HT1080 (cell line): ENCODE measurements at regions not wholly inside any gene's neighbourhood (a gene's known extent, or its start where the extent isn't known, plus 50 kb on each side); places are given as distances from the start of the nearest gene placed in this dataset.

Experiments used
- DNase-seq: peaks from one replicate; pipeline ENCODE4 v3.0.0-alpha.2; 2015; ENCODE audit warnings: low read depth

DNA sequence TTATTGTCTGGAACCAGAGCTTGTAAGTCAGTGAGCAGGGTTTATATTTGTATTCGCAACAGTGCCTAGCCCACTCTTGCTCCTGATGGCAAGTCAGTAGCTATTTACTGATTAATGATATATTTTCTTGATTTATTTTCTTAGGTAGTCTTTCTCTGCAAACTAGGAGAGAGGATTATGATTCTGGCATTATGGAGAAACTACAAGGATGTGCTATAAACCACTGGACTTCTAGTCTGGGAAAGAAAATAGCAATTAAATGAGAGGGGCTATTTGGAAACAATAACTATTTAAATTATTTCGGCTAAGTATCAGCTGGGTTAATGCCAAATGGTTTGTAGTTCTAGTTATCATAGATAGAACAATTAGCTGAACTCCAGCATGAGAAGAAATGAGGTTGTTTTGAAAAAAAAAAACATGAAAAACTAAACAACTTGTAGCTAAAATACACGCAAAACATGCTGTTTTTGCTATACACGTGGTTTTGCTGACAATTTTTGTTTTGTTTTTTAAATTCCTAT is 304.9 kb upstream of the TCF21 start:
- no peak for DNase-seq

DNA sequence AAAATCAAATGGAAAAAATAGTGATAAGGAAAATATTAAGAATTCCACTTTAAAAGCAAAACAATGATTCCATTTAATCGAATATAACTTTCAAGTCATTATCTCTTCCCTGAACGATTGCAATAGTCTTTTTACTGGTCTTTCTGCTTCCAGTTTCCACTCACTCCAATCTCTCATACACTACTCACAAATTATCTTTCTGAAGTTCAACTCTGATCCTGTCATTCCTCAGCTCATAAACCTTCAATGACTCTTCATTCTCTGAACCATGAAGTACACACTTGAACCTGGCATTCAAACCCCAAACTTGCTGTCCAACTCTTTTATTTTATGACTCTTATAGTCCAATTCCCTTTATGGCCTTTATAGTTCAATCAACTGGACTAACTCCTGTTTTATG is 304.1 kb upstream of the TCF21 start:
- DNase-seq: no peak

DNA sequence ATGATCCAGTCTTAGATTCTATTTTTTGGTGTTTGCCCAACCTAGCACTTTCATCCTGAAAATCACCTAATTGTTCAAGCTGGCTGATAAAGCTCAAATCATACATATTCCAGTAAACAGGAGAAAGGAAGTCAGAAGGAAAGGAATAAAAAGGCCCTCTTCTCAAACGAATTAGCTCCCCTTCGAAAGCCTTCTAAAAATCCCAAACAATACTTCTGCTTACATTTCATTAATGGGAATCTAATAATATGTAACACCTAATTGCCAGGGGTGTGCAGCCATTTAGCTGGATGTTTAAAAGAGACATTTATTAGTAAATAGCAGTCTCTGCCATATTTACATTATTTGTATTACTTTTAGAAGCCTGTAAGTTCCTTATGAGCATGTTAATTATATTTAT is 302.9 kb upstream of the TCF21 start:
- no peak for DNase-seq

DNA sequence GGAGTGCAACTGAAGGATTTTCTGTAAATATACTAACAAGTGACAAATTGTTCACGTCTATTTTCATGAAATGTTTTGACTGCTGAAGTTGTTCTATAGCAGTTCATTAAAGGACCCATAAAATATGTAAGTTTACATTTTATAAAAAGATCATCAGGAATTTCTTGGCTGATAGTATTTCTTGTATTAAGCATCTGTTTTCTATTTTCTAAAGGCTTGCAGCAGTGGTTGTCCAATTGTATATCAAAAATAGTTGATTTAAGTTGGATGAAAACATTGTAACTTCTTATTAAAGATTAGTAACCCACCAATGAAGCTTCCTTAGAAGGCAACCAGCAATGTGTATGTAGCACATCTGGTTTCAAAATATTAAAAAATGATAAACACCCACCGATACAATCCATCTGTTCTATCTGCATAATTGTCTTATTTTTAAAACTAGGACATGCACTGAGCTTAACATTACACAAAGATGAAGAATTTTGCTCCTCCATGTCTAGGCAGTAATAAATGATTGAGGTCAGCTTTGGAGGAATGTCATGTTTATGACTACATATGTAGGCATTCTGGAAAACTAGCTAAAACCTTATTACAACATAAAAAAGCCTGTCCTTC is 301.3 kb upstream of the TCF21 start:
- no peak for DNase-seq

DNA sequence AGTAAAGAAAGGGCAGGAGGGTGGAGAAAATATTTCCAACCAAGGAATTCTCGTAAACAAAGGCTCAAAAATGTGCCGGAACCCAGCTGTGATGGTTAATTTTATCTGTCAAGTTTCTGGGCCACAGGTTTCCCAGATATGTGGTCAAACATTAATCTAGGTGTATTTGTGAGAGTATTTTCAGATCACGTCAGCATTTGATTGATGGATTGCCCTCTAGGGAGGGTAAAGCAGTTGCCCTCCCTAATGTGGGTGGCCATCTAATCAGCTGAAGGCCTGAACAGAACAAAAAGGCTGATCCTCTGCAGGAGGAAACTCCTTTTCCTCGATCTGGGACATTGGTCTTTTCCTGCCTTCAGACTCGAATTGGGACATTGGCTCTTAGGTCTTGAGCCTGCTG is 298.7 kb upstream of the TCF21 start:
- DNase-seq: no peak

DNA sequence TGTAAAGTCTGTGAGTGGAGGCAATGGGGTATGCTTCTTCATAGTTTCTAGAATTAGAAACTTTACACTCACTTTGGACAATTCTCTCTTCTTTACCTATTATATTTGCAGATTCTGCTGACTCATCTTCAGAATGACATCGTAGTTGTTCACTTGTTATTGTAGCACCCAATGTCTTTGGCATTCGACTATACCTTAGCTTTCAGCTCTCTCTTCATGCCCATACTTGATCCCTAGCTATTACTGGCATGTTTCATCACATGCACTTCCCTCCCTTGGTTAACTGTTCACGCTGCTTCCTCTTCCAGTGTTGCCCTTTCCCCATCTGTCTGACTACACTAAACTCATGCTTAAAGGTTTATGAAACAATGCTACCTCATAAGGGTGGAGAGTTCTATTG is 298.1 kb upstream of the TCF21 start:
- DNase-seq: no peak

DNA sequence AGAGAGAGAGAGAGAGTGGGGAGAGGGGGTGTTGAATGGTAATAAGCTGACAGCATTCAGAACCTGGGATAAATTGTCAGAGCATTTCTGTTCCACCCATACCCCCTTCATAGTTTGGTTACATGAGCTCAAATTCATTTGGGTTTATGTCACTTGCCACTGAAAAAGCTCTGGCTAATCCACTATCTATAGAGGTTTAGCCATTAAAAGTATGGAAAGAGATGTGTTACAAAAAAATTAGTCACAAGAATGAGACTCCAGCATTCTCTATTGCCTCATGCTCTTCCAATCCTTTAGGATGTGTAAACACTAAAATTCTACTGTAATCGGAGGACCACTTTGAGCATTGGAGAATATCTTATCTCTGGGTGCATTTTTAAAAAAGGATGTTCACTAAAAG is 297.6 kb upstream of the TCF21 start:
- no peak for DNase-seq

DNA sequence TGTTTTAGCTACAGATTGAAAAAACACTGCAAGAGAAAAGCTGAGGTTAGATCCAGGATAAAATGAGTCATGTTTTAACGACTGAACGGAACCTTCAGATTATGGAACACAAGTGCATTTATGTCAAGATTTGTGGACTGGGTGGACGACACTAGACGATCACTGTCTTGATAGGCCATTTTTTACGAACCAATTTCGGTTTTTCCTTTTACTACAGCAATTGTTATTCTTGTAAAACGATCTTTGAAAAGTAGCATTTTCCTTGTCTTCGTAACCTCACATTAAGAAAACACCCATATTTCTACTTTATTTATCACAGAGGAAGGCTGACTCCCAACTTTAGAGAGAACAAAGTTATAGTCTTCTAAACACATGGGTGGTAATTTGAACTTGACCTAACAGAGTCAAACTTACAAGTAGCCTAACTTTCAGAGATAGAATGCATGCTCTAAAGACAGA is 294.2 kb upstream of the TCF21 start:
- no peak for DNase-seq

DNA sequence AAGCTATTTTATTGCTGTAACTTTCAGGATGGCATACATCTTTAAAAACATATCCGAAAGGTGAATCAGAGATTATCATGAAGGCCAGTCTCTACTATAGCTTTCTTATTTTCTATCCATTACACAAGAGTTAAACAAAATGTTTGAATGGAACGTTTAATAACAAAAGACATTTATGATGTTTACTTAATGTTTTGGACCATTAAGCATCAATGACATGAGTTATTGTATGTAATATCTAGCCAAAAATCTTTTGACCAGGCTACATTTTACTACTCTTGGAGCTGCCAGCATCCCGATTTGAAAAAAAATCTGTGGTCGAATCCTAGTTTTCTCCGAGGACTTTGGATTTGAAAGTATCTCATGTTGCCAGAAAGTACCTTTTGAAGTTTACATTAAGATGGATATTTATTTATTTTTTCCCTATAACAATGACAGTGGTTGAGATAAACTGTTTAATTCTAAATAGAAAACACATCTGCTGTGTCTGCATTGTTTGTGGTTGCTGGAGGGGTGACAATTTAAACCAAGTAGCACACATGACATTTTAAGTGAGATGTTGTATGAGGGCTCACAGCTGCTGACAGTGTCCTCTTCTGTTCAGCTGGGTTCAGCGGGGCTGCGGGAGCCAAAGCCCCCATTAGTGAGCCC is 293.7 kb upstream of the TCF21 start:
- DNase-seq: no peak

DNA sequence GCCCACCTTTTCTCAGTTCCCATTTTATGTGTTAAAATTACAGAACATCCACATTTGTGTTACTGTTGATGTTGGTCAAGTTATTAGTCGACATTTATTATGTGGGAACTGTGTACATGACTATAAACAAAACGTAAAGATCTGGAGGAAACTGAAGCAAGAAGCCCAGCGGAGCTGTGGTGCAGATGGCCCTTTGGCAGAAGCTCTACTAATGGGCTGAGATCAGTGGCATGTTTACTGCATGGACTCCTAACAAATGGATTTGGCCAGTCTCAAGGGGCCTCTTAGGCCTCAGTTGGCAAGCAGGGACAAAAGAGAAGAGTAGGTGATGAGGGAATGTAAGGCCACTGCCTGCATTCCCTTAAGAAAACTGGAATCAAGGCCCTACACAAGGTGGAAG is 282.1 kb upstream of the TCF21 start:
- DNase-seq: no peak

DNA sequence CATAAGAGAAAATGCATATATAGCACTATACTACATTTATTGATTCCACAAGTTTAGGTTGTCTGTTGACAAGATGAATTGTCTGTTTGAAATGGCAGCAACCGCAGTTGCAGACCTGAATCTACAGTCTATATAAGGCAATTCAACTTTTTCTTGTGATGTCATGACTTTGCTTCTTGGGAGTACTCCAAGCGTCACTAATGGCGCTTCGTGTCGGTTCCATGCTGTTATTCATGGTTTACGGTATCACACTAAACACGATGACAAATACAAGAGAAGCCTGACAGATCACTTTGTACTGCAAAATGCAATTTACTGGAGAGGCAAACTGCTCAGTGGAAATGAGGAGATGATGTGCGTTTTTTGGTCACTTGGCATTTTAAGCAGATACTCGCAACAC is 280.3 kb upstream of the TCF21 start:
- no peak for DNase-seq

DNA sequence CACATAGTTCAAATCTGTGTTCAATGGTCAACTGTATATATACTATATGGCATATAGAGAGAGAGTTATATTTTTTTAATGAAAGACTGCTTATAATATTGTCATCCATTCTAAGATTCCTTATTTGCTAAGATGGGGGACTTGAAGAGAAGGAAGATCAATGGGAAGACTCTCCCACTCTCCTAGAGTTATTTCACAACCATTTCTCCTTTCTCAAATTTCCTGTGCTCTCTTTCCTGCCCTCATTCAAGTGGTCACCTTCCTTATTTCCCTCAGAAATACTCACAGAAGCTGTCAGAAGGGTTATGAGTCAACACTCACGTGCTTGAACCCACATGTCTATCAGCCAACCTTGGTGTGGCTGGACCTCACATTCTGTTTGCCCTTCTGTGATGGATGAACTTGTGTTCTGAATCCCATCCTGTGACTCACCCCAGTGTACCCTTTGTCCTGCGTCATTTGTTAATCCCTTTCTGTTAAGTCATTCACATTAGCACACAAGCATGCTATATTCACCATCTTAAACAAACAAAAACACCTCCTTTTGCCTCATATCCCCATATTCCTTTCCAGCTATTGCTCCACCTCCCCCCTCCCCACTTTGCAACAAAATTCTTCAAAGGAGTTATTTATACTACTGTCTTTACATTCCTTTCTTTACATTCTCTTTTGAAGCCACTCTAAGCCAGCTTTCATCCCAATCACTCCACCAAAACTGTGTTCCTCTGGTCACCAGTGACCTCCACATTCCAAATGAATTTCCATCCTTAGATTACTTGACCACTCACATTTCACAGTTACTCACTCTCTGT is 279.3 kb upstream of the TCF21 start:
- peak; percentile 100 for DNase-seq

DNA sequence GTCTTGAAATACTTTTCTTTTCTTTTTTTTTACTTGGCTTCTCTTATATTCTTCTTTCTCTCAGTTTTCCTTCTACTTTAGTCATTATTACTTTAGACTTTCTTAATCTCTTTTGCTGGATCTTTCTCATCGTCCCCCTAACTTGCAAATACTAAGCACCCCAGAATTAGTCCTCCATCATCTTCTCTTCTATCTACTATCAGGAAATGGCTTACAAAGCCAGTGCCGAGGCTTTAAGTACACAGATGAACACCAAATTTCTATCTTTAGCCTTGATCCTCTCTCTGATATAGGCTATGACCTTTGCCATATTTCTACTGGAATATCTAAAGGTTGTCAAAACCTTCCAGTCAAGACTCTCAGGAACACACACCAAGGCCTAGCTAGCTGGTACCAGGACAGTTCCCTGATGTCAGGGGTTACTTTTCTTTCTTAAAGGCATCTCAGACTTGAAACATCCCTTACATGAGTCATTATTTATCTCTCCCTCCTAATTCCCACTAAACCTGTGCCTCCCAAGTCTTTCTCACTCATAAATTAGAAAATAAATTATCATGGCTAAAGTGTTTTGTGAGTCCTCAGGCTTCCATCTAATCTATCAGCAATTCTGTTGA is 278.6 kb upstream of the TCF21 start:
- DNase-seq: peak; percentile 73

DNA sequence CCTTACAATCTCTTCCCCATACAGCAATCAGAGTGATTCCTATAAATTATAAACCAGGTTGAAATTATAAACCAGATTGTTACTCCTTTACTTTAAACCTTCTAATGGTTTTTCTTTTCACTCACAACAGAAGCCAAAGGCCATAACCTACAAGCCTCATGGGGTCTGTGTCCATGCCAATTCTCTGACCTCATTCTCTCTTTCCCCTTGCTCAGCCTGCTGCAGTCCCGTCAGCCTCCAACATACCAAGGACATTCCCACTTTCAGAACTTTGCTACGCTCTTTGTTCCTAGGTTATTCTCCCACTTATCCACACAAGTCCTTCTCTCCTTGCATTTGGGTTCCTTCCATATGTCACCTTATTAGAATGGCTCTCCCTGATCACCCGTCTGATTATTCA is 277.9 kb upstream of the TCF21 start:
- DNase-seq: no peak

DNA sequence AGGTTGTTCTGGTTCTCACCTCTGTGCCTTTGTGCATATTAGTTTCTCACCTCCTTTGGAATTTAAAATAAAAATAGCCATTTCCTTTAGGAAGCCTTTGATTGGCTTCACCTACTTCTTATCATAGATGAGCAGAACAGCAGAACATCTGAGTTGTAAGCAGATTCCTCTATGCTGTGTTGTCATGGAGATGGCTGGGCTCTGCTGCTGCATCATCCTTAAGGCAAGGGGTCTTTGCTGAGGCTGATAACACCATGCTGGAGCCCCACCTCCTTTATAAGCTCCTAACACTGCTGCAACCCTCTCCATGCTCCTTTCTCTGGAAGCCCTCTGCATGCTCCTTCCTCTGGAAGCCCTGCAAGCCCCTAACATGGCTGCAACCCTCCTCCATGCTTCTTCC is 276.5 kb upstream of the TCF21 start:
- DNase-seq: no peak

DNA sequence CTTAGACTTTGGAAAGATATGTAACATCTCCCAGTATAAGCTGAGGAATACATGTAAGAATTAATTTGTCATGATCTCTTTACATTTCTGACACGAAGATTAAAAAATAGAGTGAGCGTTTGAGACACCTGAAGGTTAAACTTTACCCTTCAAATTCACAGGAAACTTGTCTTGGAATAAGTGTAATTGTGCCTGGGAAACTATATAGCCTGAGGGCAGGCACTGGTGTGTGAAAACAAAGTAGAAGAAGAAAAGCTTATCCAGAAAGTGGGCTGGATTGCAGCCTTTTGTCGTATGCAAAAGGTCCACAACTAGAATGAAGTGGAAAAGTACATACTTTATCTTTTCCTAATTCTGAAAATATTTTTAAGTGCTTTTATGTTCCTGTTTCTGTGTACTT is 275.7 kb upstream of the TCF21 start:
- DNase-seq: no peak

DNA sequence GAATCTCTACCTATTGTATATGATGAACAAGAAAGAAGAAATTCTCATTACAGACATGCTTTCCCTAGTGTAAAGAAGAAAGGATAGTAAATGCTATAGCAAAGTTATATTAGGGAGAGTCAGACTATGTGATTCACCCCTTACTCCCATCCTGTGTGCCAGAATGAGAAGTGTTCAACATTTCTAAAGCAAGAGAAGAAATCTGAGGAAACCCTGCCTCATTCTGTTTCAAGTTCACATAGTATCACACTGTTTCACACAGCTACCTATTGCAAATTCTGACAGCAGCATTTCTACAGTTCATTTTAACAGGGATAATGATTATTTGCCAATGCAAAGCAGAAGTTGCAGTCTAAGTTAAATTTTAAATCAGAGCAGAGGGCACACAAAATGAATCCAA is 267.2 kb upstream of the TCF21 start:
- peak; percentile 63 for DNase-seq

DNA sequence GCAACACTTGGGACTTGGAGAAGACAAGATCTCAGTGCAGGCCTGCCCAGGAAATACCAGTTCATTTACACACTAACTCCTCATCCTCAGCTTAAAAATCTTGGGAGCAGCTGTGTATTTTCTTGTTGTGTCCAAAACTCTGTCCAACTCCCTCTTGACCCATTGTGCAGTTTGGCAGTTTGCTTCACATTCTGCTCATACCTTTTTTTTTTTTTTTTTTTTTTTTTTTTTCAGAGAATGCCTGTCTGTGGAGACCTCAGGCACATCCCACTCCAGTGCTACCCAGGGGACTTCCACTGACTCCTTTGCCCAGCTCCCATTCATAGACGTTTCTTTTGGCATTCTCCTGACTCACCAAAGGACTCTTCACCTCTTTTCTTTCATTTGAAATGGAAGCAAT is 265.8 kb upstream of the TCF21 start:
- DNase-seq: peak; percentile 32

DNA sequence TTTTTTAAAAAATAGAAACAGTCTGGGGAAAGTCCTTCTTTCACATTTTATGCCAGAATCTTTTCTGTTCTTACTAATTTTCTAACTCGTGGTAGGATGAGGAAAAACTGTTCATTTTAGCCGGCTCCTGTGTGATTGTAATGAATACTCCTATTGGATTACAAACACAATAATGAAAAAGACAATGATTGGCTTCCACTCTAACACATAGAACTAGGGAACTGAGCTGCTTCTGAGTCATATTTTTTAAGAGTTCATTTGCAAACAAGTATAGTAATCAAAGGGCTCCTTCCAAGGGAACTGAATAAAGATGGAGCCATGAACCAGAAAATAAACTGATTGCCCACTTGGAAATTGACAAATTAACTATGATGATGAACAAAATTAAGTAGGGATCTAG is 265.3 kb upstream of the TCF21 start:
- DNase-seq: no peak

DNA sequence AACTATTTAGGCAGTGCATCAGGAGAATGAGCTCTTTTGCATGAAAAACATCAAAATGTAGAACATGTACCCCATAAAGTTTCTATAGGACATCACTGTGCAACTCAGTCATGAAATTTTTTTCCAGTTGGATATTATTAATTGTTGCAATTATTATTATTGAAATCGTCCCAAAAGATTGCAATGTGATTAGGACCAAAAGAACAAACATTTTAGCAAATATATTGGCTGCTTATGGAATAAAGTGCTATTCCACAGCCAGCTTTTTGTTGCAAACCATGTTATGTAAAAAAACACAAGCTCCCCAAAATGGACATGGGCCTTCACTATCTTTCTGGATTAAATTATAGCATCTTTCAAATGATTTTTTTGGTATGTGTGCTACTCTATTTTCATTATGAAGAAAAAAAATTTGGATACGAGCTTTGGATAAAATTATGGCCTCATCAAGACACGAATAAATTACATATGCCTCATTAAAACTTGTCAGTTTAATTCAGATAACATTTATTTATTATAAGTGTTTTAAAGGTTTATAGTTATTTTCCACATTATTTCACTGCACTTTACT is 262.7 kb upstream of the TCF21 start:
- DNase-seq: no peak

DNA sequence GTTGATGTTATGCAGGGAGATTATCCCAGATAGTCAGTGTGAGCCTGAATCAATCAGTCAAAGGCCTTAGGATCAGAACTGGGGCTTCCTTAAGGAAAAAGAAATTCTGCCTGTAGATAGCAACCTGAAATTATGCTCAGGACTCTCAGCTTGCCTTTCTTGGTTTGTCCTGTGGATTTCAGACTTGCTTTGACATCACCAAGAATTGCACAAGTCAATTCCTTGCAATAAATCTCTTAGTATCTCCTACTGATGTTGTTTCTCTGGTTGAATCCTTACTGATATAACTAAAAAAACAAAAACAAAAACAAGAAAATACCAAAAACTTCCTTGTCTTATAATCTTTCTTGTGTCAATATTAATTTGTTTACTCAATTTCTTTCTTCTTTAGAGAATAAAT is 258.9 kb upstream of the TCF21 start:
- DNase-seq: no peak

DNA sequence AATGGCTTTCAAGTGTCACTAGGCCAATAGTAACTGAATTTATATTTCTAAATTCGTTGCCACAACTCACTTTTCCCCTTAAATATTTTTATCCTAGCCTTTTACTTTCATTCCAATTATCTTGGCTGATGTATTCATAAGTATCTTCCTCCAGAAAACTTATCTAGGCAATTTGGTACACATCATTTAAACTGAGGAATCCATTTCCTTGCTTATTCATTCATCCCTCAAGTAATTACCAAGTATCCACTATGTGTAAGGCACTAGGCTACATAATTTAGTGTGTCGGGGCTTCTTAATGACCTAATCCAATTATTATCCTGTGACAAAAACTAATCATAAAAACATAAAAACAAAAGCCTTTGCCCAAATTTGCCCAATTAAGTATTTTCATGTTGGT is 258.3 kb upstream of the TCF21 start:
- DNase-seq: no peak
